HG03025 (cell line): ENCODE measurements at regions not wholly inside any gene's neighbourhood (a gene's known extent, or its start where the extent isn't known, plus 50 kb on each side); places are given as distances from the start of the nearest gene placed in this dataset.

Experiments used
- ATAC-seq: cut with Tn5 transposase; IDR thresholded peaks from one replicate; pipeline ENCODE4 v1.9.1; 2021; ENCODE audit warnings: mild to moderate bottlenecking, moderate library complexity; ENCODE audit not compliant: unreplicated experiment, low FRiP score

GRCh38 chr5:124919747-124920525 is 173.5 kb upstream of the ZNF608 start:
- ATAC-seq: no peak

- ATAC-seq: peak; percentile 80
Observed at GRCh38 chr5:124920909-124921666, 174.6 kb upstream of the ZNF608 start.

DNA sequence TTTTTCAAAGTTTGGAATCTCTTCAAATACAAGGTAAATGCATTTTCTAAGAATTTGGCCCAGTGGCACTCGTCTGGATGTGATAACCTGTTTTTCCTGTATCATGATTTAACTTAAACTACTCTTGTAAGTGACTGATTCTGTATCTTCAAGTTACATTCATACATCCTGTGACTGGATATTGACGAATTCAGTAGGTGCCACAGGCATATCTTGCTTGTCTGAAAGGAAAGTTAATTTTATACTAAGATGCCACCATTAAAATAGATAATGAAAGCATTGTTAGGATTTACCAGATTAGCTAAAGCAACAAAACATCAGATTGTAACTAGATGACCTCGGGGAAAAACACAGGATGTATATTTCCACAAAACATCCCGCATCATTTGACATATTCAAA is 175.3 kb upstream of the ZNF608 start:
- ATAC-seq: no peak

- no peak for ATAC-seq
Observed at GRCh38 chr5:124922255-124922975, 176.0 kb upstream of the ZNF608 start.

DNA sequence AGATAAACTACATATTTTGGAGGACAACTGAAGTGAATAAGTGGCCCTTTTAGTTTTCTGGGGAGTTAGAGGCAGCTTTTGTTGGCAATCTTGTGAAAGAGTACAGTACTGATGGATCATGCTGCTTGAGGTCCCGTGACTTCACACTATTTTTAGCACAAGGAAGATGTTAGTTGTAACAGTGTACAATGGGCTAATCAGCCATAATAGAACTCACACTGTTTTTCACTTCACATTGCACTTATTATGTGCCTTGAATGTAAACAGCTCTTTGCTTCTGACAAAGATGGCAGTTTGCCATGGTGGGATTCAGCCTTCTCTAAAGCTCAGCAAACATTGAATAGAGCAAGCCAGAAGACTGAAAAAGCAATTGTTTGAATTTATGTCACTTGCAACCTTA is 176.7 kb upstream of the ZNF608 start:
- ATAC-seq: no peak

DNA sequence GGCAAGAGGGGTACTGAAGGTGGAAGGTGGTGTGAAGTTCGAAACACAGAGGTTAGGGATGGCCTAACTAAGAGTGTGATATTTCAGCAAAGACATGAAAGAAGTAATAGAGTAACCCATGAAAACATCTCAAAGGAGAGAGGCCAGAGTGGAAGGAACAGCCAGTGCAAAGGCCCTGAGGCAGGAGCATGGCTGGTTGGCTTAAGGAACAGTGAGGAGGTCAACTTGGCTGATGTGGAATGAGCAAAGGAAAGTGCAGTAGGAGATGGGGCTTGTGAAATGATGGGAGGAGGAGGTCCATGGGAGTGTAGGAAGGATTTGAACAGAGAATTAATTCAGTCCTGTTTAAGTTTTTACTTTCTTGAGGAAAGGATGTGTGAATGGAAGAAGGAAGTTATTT is 178.3 kb upstream of the ZNF608 start:
- ATAC-seq: no peak

GRCh38 chr5:124927735-124928134 is 181.3 kb upstream of the ZNF608 start:
- no peak for ATAC-seq

- no peak for ATAC-seq
Observed at GRCh38 chr5:124929000-124929399, 182.6 kb upstream of the ZNF608 start.

- no peak for ATAC-seq
Observed at GRCh38 chr5:124932791-124933600, 186.6 kb upstream of the ZNF608 start.

- peak; percentile 72 for ATAC-seq
Observed at GRCh38 chr5:124935065-124935464, 188.6 kb upstream of the ZNF608 start.

GRCh38 chr5:124936626-124936933 is 190.1 kb upstream of the ZNF608 start:
- ATAC-seq: peak; percentile 44

GRCh38 chr5:124941051-124942049 is 194.9 kb upstream of the ZNF608 start:
- ATAC-seq: no peak

DNA sequence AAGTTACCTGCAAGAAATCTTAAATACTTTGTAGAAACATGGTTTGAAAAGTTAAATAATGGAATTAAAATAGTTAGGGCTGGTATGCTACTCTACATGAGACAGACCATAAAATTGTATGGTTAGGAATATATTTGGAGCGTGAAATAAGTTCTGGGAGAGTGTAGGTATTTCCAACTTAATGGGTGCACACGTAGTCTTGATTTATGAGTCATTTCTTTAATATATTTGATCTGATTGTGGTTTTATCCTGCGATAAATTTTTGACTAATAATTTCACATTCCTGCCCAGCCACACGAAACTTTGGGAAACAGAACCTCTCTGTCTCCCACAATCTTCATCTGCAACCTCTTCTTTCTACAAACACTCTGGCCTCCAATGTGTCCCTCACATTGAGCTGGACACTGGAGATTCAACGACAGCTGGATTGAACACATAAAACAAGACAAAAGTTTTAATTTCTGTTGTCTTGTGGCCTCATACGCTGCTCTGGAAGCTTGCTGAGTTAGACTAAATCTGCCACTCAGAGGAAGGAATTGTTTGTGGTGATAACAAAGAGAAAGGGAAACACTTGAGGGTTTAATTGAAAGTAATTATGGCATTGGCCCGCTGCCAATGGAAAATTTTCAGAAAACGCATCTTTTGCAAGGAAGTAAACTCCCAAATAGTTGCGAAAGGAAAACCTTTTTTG is 201.8 kb upstream of the ZNF608 start:
- ATAC-seq: no peak

DNA sequence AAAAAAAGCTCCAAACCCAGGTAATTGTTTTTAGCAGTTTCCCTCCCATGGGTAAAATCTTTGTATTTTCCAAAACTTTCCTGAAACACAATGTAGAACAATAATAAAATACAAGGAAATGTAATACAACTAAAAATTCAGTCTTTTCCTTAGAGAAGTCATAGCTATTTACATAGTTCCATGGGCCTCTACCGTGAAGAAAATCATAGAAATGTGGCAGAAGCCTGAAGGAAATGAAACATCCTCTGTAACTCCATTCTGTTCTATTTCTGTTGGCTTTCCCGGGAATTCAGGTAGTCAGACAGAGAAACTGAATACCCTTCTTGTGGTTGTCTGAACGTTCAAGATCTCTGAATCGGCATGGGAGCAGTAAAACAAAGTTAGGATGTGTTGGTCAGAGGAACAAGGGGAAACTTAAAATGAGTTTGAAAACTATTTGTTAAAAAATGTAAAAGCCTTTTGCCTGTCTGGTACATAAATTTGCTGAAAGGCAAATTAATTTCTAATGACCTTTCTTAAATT is 202.4 kb upstream of the ZNF608 start:
- ATAC-seq: no peak

DNA sequence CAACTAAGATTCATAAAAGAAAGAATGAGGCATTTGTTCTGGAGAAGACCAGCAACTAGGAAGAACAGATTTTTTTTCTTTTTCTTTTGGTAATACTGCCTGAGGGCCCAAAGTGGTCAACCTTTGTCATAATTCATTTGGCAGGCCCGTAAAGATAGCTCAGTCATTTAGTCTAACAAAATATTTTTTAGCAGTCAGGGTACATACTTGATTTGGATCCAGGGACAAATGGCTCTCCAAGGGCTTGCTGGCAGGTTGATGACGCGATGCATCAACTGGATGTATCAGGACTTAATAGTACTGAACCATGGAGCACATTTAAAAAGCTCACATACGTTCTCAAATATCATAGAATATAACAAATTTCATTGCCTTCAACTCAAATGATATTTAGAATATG is 203.4 kb upstream of the ZNF608 start:
- ATAC-seq: no peak

- ATAC-seq: no peak
Observed at GRCh38 chr5:124951105-124951504, 204.7 kb upstream of the ZNF608 start.

GRCh38 chr5:124951661-124952060 is 205.2 kb upstream of the ZNF608 start:
- ATAC-seq: peak; percentile 69

DNA sequence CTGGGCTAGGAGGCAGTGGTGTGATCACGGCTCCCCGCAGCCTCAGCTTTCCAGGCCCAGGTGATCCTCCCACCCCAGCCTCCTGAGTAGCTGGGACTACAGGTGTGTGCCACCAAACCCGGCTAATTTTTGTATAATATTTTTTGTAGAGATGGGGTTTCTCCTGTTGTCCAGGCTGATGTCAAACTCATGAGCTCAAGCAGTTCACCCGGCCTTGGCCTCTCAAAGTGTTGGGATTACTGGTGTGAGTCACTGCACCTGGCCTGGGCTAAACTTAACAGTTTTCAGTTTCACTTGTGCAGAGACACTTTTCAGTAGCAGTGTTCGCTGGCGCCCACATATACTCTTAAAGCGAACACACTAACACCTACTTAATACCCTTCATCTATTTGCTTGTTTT is 205.6 kb upstream of the ZNF608 start:
- peak; percentile 96 for ATAC-seq

DNA sequence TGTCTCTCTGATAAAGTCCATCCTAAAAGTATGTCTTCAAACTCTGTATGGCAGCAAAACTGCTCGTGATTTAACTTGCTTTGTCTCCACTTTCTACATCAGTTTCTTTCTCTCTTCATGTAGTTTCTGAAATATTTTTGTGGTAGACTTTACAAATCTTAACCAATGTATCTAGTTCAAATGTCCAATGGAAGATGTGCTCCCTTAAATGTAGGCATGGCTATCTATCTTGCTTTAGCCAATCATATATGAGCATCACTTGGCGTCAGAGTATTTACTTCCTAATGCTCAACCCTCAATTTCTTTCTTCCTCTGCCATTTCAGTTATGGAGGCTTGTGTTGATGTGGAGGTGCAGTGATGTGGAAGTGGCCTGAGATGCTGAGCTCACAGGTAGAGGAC is 206.1 kb upstream of the ZNF608 start:
- ATAC-seq: peak; percentile 64
